K562 (cell line): ENCODE measurements at regions not wholly inside any gene's neighbourhood (a gene's known extent, or its start where the extent isn't known, plus 50 kb on each side); places are given as distances from the start of the nearest gene placed in this dataset.

Source experiments
- ATAC-seq: fragments of 200-7000 bp; cut with Tn5 transposase; 3 replicates; pipeline ENCODE4 v1.9.1; 2020; ENCODE audit warnings: moderate library complexity
- BruUV-seq: library from RNA; stranded (reverse); fragments of 400-500 nt; replicated peaks from 2 replicates; lab custom pipeline; 2021; lab: Mats Ljungman, UMichigan
- CTCF ChIA-PET: fragments of 300-600 bp; formaldehyde crosslinking; extraction: SDS; loops from one replicate; lab custom pipeline; 2021; ENCODE audit warnings: low intra/inter-chr PET ratio; lab: Yijun Ruan, JAX
- POLR2A ChIA-PET: fragments of 300-600, 350-650 bp; sonication (Branson Sonifier 250); formaldehyde crosslinking; extraction: SDS; loops from one replicate; lab custom pipeline; 2021; ENCODE audit warnings: antibody characterized with exemption, inconsistent platforms; lab: Yijun Ruan, JAX
- DNase-seq, 4 experiments: peaks; one replicate each; pipeline versions ENCODE4 v3.0.0 to v3.0.0-alpha.2; 2011 to 2018; ENCODE audit warnings: low spot score in 3 of 4, mixed read lengths in 3 of 4; ENCODE audit errors: extremely low read depth in 1 of 4
- FAIRE-seq: peaks from 2 replicates; lab custom pipeline; 2011; peaks lifted over from hg19 to GRCh38; lab: Jason Lieb, UNC
- H2AFZ ChIP-seq: 2 replicates; pipeline ENCODE4 v1.6.0; 2011; ENCODE audit warnings: low read depth, low read length, control low read depth, inconsistent platforms
- H3K27ac ChIP-seq: fragments of 200-600 bp; 3 replicates; pipeline ENCODE4 v1.8.0; 2011; ENCODE audit warnings: low read depth, mild to moderate bottlenecking, control low read depth, inconsistent platforms, low read length, moderate library complexity, mixed read lengths; ENCODE audit errors: extremely low read depth
- H3K27me3 ChIP-seq, 2 experiments: fragments of 300-600 bp in 1 of 2; 2 replicates in 1 of 2; 3 replicates in 1 of 2; pipeline versions ENCODE4 v1.6.0 to v1.8.0; 2011; ENCODE audit warnings: inconsistent platforms in 2 of 2, low read length in 2 of 2, mild to moderate bottlenecking in 1 of 2, mixed read lengths in 1 of 2, moderate library complexity in 1 of 2; ENCODE audit not compliant: control insufficient read depth in 2 of 2, insufficient read depth in 2 of 2
- H3K36me3 ChIP-seq: fragments of 300-600 bp; 3 replicates; pipeline ENCODE4 v1.8.0; 2011; ENCODE audit warnings: mild to moderate bottlenecking, low read length, inconsistent platforms; ENCODE audit not compliant: control insufficient read depth, insufficient read depth
- H3K4me1 ChIP-seq, 2 experiments: fragments of 200-600 bp in 1 of 2; replicated peaks in 1 of 2; 2 replicates in 1 of 2; 3 replicates in 1 of 2; pipeline versions ENCODE4 v1.5.1 to v1.8.0; 2011; ENCODE audit warnings: inconsistent platforms in 2 of 2, low read length in 2 of 2, mild to moderate bottlenecking in 1 of 2, mixed read lengths in 1 of 2, moderate library complexity in 1 of 2; ENCODE audit not compliant: control insufficient read depth in 2 of 2, insufficient read depth in 2 of 2
- H3K4me2 ChIP-seq: 2 replicates; pipeline ENCODE4 v1.6.1; 2011; ENCODE audit warnings: low read length, control low read depth, inconsistent platforms, mixed read lengths; ENCODE audit not compliant: insufficient read depth
- H3K4me3 ChIP-seq: fragments of 200-600 bp; sonication (generic), shearing (Covaris generic); 2 replicates; pipeline ENCODE4 v1.5.1; 2016; ENCODE audit warnings: control low read depth, inconsistent platforms
- H3K79me2 ChIP-seq: fragments of 200-600 bp; 3 replicates; pipeline ENCODE4 v1.8.0; 2011; ENCODE audit warnings: low read length, inconsistent platforms; ENCODE audit not compliant: control insufficient read depth, insufficient read depth
- H3K9ac ChIP-seq, 2 experiments: 2 replicates each; pipeline versions ENCODE4 v1.6.0 to v1.6.1; 2011; ENCODE audit warnings: low read depth in 2 of 2, low read length in 2 of 2, control low read depth in 1 of 2, inconsistent platforms in 1 of 2, mild to moderate bottlenecking in 1 of 2, mixed read lengths in 1 of 2; ENCODE audit not compliant: insufficient read depth in 1 of 2
- H3K9me1 ChIP-seq: one replicate; pipeline ENCODE4 v1.6.0; 2011; ENCODE audit warnings: inconsistent platforms, mild to moderate bottlenecking, low read length, moderate library complexity; ENCODE audit not compliant: control insufficient read depth, insufficient read depth
- H3K9me3 ChIP-seq: replicated peaks from 2 replicates; pipeline ENCODE4 v1.5.1; 2011; ENCODE audit warnings: low read depth, low read length, inconsistent platforms; ENCODE audit not compliant: control insufficient read depth, insufficient read depth
- H4K20me1 ChIP-seq: replicated peaks from 2 replicates; pipeline ENCODE4 v1.6.1; 2011; ENCODE audit warnings: low read length, inconsistent platforms, mixed read lengths; ENCODE audit not compliant: control insufficient read depth, insufficient read depth
- MITF ChIP-seq: IDR thresholded peaks from 2 replicates; pipeline ENCODE4 v1.6.1; 2014; ENCODE audit warnings: antibody characterized with exemption
- SIN3A ChIP-seq, 2 experiments: fragments of 150-350 bp in 1 of 2; IDR thresholded peaks; 2 replicates each; pipeline ENCODE4 v1.6.1; 2011 to 2016; ENCODE audit warnings: borderline replicate concordance in 2 of 2, low read depth in 2 of 2, low read length in 2 of 2, mild to moderate bottlenecking in 2 of 2, moderate library complexity in 2 of 2; ENCODE audit not compliant: control insufficient read depth in 1 of 2
- SRSF9 ChIP-seq: fragments of 200-400 bp; formaldehyde crosslinking; IDR thresholded peaks from 2 replicates; pipeline ENCODE4 v1.6.1; 2017; ENCODE audit warnings: low read depth, low read length, borderline replicate concordance
- ZNF318 ChIP-seq, 2 experiments: fragments of 450-650 bp; IDR thresholded peaks; 2 replicates each; pipeline ENCODE4 v1.6.1; 2016; ENCODE audit warnings: mild to moderate bottlenecking in 2 of 2, borderline replicate concordance in 1 of 2, low read depth in 1 of 2, moderate library complexity in 1 of 2
- ZNF609 ChIP-seq: sonication (generic); formaldehyde crosslinking; IDR thresholded peaks from 2 replicates; pipeline ENCODE4 v1.8.1; 2023; ENCODE audit warnings: missing genetic modification reagents, mild to moderate bottlenecking, borderline replicate concordance
- ZNF764 ChIP-seq: fragments of 250-450 bp; sonication (Bioruptor Pico); IDR thresholded peaks from 2 replicates; pipeline ENCODE4 v1.4.0; 2020; ENCODE audit warnings: low read depth, mild to moderate bottlenecking, moderate library complexity
- WGBS: fragments of 100-300 bp; shearing (Covaris generic); methylation state at CpG from one replicate; pipeline ENCODE4 v1.1.6; 2016; ENCODE audit warnings: low coverage, mixed read lengths; ENCODE audit not compliant: insufficient coverage; ENCODE audit errors: missing lambda C conversion rate; 5-methylcytosine and 5-hydroxymethylcytosine counted together
- in situ Hi-C: fragments of 300-500 bp; cut with MboI; formaldehyde crosslinking; loops from 4 replicates; pipeline ENCODE4 v1.15.0; 2018; ENCODE audit warnings: inconsistent platforms, mixed read lengths
- intact Hi-C: fragments of 100-400 bp; cut with micrococcal nuclease; formaldehyde crosslinking; loops from 2 replicates; pipeline ENCODE4 v1.14.2; 2022

GRCh38 chrX:40444133-40444532 lies 136.6 kb upstream of the ATP6AP2 start:
- intact Hi-C loops (no loop called here), in situ Hi-C loops (no loop called here)
- WGBS = 0% methylated on average over 2 of the region's 2 CpGs
- ChIA-PET CTCF (no interaction called here), POLR2A (no interaction called here)
- no peak for ATAC-seq
- Histone ChIP-seq H4K20me1 (no peaks in the 10 kb centered on the region), H2AFZ (no peak overlapping the region), H3K9me3 (no peaks in the 10 kb centered on the region), H3K4me1 (peaks cover 12 to 13% of the 10 kb centered on the region in 2 experiments; a peak in 3 of 5 replicates), H3K36me3 (no peaks in the 10 kb centered on the region), H3K27ac (no peak overlapping the region), H3K27me3 (no peaks in the 10 kb centered on the region), H3K79me2 (no peaks in the 10 kb centered on the region), H3K4me3 (no peak overlapping the region), H3K4me2 (no peak overlapping the region), H3K9me1 (no peaks in the 10 kb centered on the region), H3K9ac (no peak overlapping the region; a peak in 1 of 4 replicates)
- no TSS peak for BruUV-seq
- no peak for FAIRE-seq
- DNase-seq = no peak
- no peak for TF ChIP-seq ZNF609
- TF ChIP-seq MITF = no peak
- no peak for TF ChIP-seq SRSF9
- no peak for TF ChIP-seq SIN3A (IDR thresholded peaks at IDR 0.05; ENCODE audit: borderline replicate concordance in 2 of 2, control insufficient read depth in 1 of 2, low read depth in 2 of 2, low read length in 2 of 2)
- no peak for TF ChIP-seq ZNF764 (CRISPR knock-in tag)
- TF ChIP-seq ZNF318 (IDR thresholded peaks at IDR 0.05; ENCODE audit: borderline replicate concordance in 1 of 2, low read depth in 1 of 2) = no peak
